A549 (cell line): ENCODE measurements at regions not wholly inside any gene's neighbourhood (a gene's known extent, or its start where the extent isn't known, plus 50 kb on each side); places are given as distances from the start of the nearest gene placed in this dataset.
A peak's percentile ranks its signal among the peaks of the same experiment; 100 is the strongest.

Source experiments
- ATAC-seq, 2 experiments: fragments of 200-7000 bp in 1 of 2; fragments of >200 bp in 1 of 2; cut with Nextera tagmentation in 1 of 2; cut with Tn5 transposase in 1 of 2; 3 replicates each; pipeline versions ENCODE4 v1.8.0 to v1.9.1; 2018 to 2020; ENCODE audit warnings: mild to moderate bottlenecking in 1 of 2, moderate library complexity in 1 of 2
- CTCF ChIA-PET: fragments of 300-600 bp; sonication (Branson Sonifier 250); formaldehyde crosslinking; extraction: SDS; loops from one replicate; lab custom pipeline; 2021; ENCODE audit warnings: antibody characterized with exemption, inconsistent platforms; lab: Yijun Ruan, JAX
- POLR2A ChIA-PET: fragments of 350-600 bp; formaldehyde crosslinking; extraction: SDS; loops from one replicate; lab custom pipeline; 2021; ENCODE audit warnings: antibody characterized with exemption, inconsistent platforms; lab: Yijun Ruan, JAX
- DNase-seq, 2 experiments: peaks; one replicate each; pipeline versions ENCODE4 v3.0.0 to v3.0.0-alpha.2; 2011 to 2016; ENCODE audit warnings: low read depth in 1 of 2, low spot score in 1 of 2
- FAIRE-seq: peaks from 2 replicates; lab custom pipeline; 2011; peaks lifted over from hg19 to GRCh38; lab: Jason Lieb, UNC
- H3K27ac ChIP-seq, 2 experiments: fragments of >200 bp; sonication (Bioruptor Twin); formaldehyde crosslinking; 3 replicates each; pipeline ENCODE4 v1.5.1; 2016 to 2017
- H3K4me1 ChIP-seq: fragments of >200 bp; sonication (Bioruptor Twin); formaldehyde crosslinking; 3 replicates; pipeline ENCODE4 v1.6.1; 2016
- H3K4me2 ChIP-seq: fragments of >200 bp; sonication (Bioruptor Twin); formaldehyde crosslinking; 3 replicates; pipeline ENCODE4 v1.6.1; 2016
- H3K4me3 ChIP-seq: fragments of >200 bp; sonication (Bioruptor Twin); formaldehyde crosslinking; 3 replicates; pipeline ENCODE4 v1.5.1; 2016
- H3K9me3 ChIP-seq: fragments of >200 bp; sonication (Bioruptor Twin); formaldehyde crosslinking; 3 replicates; pipeline ENCODE4 v1.6.1; 2016
- CEBPB ChIP-seq, 2 experiments: fragments of >200 bp in 1 of 2; sonication (Bioruptor Twin) in 1 of 2; formaldehyde crosslinking in 1 of 2; IDR thresholded peaks; 2 replicates each; pipeline ENCODE4 v1.6.1; 2012 to 2016
- CHD2 ChIP-seq: fragments of 150-350 bp; IDR thresholded peaks from 2 replicates; pipeline ENCODE4 v1.6.1; 2014; ENCODE audit warnings: low read length; ENCODE audit not compliant: partially characterized antibody
- FOSB ChIP-seq: fragments of 250-450 bp; sonication (Bioruptor Pico); IDR thresholded peaks from 2 replicates; pipeline ENCODE4 v1.5.0; 2020; ENCODE audit warnings: mild to moderate bottlenecking, moderate library complexity
- FOSL2 ChIP-seq, 2 experiments: fragments of 450-650 bp in 1 of 2; fragments of >200 bp in 1 of 2; sonication (Bioruptor Twin) in 1 of 2; formaldehyde crosslinking; IDR thresholded peaks; 2 replicates each; pipeline versions ENCODE4 v1.5.0 to v1.6.1; 2016 to 2020; ENCODE audit warnings: mild to moderate bottlenecking in 1 of 2, moderate library complexity in 1 of 2
- HDAC2 ChIP-seq: fragments of 200-600 bp; sonication (generic); IDR thresholded peaks from 2 replicates; pipeline ENCODE4 v1.6.1; 2016
- HOXA7 ChIP-seq: fragments of 250-450 bp; sonication (Bioruptor Pico); IDR thresholded peaks from 2 replicates; pipeline ENCODE4 v1.5.0; 2020; ENCODE audit warnings: mild to moderate bottlenecking, moderate library complexity
- HOXB5 ChIP-seq: fragments of 250-450 bp; sonication (Bioruptor Pico); IDR thresholded peaks from 2 replicates; pipeline ENCODE4 v1.5.0; 2020; ENCODE audit warnings: mild to moderate bottlenecking, moderate library complexity
- JUN ChIP-seq, 2 experiments: fragments of >200 bp; sonication (Bioruptor Twin); formaldehyde crosslinking; IDR thresholded peaks; 2 replicates in 1 of 2; 3 replicates in 1 of 2; pipeline ENCODE4 v1.6.1; 2016 to 2017
- JUNB ChIP-seq: fragments of >200 bp; sonication (Bioruptor Twin); formaldehyde crosslinking; IDR thresholded peaks from 2 replicates; pipeline ENCODE4 v1.6.1; 2016
- KDM1A ChIP-seq: fragments of 200-600 bp; sonication (generic); IDR thresholded peaks from 2 replicates; pipeline ENCODE4 v1.6.1; 2016; ENCODE audit warnings: low read depth, mild to moderate bottlenecking
- MAFK ChIP-seq: fragments of 450-650 bp; IDR thresholded peaks from 2 replicates; pipeline ENCODE4 v1.6.1; 2014; ENCODE audit not compliant: partially characterized antibody
- NFE2L2 ChIP-seq: fragments of 150-350 bp; conservative IDR thresholded peaks from 2 replicates; pipeline ENCODE4 v1.6.1; 2014; ENCODE audit warnings: low read length
- POLR2A ChIP-seq: IDR thresholded peaks from 2 replicates; pipeline ENCODE4 v1.6.1; 2012; ENCODE audit warnings: mild to moderate bottlenecking, low read length
- POLR2AphosphoS2 ChIP-seq: conservative IDR thresholded peaks from 2 replicates; pipeline ENCODE4 v1.6.1; 2012; ENCODE audit warnings: low read length, improper control_type of control experiment, inconsistent platforms
- RAD21 ChIP-seq, 2 experiments: fragments of >200 bp in 1 of 2; sonication (Bioruptor Twin) in 1 of 2; formaldehyde crosslinking in 1 of 2; IDR thresholded peaks in 1 of 2; conservative IDR thresholded peaks in 1 of 2; 2 replicates in 1 of 2; 3 replicates in 1 of 2; pipeline ENCODE4 v1.6.1; 2012 to 2018; ENCODE audit warnings: inconsistent platforms in 1 of 2
- RARB ChIP-seq: fragments of 250-450 bp; sonication (Bioruptor Pico); IDR thresholded peaks from 2 replicates; pipeline ENCODE4 v1.8.0; 2021; ENCODE audit warnings: mild to moderate bottlenecking, moderate library complexity
- RCOR1 ChIP-seq: fragments of 150-350 bp; IDR thresholded peaks from 2 replicates; pipeline ENCODE4 v1.6.1; 2014; ENCODE audit warnings: antibody characterized with exemption, low read length, low read depth
- RNF2 ChIP-seq: fragments of 200-600 bp; sonication (generic); IDR thresholded peaks from 2 replicates; pipeline ENCODE4 v1.6.1; 2016; ENCODE audit warnings: low read depth, mild to moderate bottlenecking, antibody characterized with exemption, moderate library complexity, borderline replicate concordance
- SMC3 ChIP-seq: fragments of >200 bp; sonication (Bioruptor Twin); formaldehyde crosslinking; IDR thresholded peaks from 3 replicates; pipeline ENCODE4 v1.6.1; 2018; ENCODE audit warnings: inconsistent platforms
- SREBF2 ChIP-seq: fragments of 450-650 bp; IDR thresholded peaks from 2 replicates; pipeline ENCODE4 v1.6.1; 2014; ENCODE audit warnings: mild to moderate bottlenecking, moderate library complexity
- ZC3H11A ChIP-seq: fragments of 450-650 bp; IDR thresholded peaks from 2 replicates; pipeline ENCODE4 v1.6.1; 2014; ENCODE audit warnings: antibody characterized with exemption, mild to moderate bottlenecking
- ZFP36 ChIP-seq: fragments of 450-650 bp; IDR thresholded peaks from 2 replicates; pipeline ENCODE4 v1.6.1; 2014; ENCODE audit warnings: borderline replicate concordance; ENCODE audit not compliant: partially characterized antibody
- WGBS: methylation state at CpG from one replicate; pipeline ENCODE4 v1.1.6; 2017; ENCODE audit errors: missing lambda C conversion rate; 5-methylcytosine and 5-hydroxymethylcytosine counted together
- TF ChIP-seq, protein P1 (sequence below): IDR thresholded peaks from 2 replicates; pipeline ENCODE4 v1.6.1; 2012
- TF ChIP-seq, protein P2 (sequence below): IDR thresholded peaks from 2 replicates; pipeline ENCODE4 v1.6.1; 2012
- TF ChIP-seq, protein P3 (sequence below): fragments of 250-450 bp; sonication (Bioruptor Pico); IDR thresholded peaks from 2 replicates; pipeline ENCODE4 v1.5.0; 2020; ENCODE audit warnings: low read depth, mild to moderate bottlenecking, moderate library complexity

DNA sequence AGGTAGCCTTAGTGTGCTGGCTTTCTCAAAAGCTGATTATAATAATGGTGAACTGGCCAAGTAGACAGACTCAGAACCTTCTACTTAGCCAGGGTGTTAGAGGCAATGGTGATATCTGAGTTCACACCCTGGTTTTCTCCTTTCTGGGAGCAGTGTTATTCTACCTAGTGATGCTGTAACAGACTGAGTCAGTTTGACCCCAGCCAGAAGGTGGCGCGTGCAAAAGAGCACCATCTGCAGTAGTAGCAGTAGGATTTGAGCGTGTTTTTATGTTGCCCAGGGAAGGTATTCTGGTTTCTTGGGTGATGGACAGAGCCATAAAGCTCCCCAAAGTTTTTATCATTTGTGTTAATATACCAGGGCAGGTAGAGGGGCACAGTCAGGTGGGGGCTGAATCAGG, 143.8 kb upstream of the CPXCR1 start:
- no peak for TF ChIP-seq HDAC2
- TF ChIP-seq ZC3H11A: no peak
- no peak for TF ChIP-seq POLR2A
- no peak for TF ChIP-seq NFE2L2
- TF ChIP-seq POLR2AphosphoS2: no peak
- TF ChIP-seq RAD21 (conservative IDR thresholded peaks at IDR 0.05 in 1 of 2, IDR thresholded peaks at IDR 0.05 in 1 of 2): no peak
- no peak for TF ChIP-seq HOXB5
- TF ChIP-seq ZFP36: no peak
- TF ChIP-seq, protein P1, sequence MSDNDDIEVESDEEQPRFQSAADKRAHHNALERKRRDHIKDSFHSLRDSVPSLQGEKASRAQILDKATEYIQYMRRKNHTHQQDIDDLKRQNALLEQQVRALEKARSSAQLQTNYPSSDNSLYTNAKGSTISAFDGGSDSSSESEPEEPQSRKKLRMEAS: no peak
- TF ChIP-seq JUNB: no peak
- TF ChIP-seq, protein P2, sequence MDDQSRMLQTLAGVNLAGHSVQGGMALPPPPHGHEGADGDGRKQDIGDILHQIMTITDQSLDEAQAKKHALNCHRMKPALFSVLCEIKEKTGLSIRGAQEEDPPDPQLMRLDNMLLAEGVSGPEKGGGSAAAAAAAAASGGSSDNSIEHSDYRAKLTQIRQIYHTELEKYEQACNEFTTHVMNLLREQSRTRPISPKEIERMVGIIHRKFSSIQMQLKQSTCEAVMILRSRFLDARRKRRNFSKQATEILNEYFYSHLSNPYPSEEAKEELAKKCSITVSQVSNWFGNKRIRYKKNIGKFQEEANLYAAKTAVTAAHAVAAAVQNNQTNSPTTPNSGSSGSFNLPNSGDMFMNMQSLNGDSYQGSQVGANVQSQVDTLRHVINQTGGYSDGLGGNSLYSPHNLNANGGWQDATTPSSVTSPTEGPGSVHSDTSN: no peak
- TF ChIP-seq, protein P3, sequence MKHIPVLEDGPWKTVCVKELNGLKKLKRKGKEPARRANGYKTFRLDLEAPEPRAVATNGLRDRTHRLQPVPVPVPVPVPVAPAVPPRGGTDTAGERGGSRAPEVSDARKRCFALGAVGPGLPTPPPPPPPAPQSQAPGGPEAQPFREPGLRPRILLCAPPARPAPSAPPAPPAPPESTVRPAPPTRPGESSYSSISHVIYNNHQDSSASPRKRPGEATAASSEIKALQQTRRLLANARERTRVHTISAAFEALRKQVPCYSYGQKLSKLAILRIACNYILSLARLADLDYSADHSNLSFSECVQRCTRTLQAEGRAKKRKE (CRISPR knock-in tag): no peak
- TF ChIP-seq RARB (CRISPR knock-in tag): no peak
- TF ChIP-seq FOSB (CRISPR knock-in tag): no peak
- no peak for TF ChIP-seq JUN (IDR thresholded peaks at IDR 0.05)
- TF ChIP-seq, all 56 proteins: peak for 0
- no peak for DNase-seq
- Histone ChIP-seq H3K9me3 (no peaks in the 10 kb centered on the region), H3K4me2 (no peak overlapping the region), H3K27ac (no peak overlapping the region), H3K4me3 (no peak overlapping the region), H3K4me1 (no peaks in the 10 kb centered on the region)
- WGBS: 25% methylated on average over 3 of the region's 3 CpGs
- FAIRE-seq: no peak
- ChIA-PET POLR2A (no interaction called here), CTCF (no interaction called here)
- no peak for ATAC-seq

DNA sequence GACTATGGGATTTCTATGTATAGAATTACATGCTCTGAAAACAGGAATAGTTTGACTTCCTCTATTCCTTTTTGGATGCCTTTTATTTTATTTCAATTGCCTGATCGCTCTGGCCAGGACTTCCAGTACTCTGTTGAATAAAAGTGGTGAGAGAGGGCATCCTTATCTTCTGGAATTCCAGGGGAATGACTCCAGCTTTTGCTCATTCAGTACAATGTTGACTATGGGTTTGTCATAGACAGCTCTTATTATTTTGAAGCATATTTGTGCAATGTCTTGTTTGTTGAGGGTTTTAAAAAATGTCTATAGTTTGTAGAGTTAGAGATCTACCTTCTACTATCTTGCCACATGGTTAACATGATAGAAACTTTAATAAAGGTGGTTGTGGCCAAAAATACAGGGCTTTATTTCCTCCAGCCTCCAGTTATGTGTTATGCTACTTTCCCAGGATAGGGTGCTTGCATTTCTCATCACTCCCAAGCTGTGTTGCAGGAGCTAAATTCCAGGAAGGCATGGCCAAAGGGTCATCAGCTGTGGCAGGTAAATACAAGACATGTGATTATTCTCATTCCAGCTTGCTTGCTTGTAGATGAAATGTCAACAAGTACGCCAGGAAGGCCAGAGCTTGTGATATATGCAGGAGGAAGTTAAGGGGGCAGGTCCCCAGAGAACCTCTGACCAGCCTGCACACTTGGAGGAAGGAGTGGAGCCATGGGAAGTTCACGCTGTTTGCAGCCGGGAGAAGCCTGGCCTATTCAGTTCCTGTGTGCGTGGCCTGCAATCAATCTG, 142.4 kb upstream of the CPXCR1 start:
- TF ChIP-seq HOXA7 (CRISPR knock-in tag) (no peak), FOSL2 (IDR thresholded peaks at IDR 0.05) (no peak), FOSL2 (CRISPR knock-in tag; IDR thresholded peaks at IDR 0.05) (peak; percentile 7; the same call in 1 of the 2 replicates), FOSB (CRISPR knock-in tag) (no peak), RARB (CRISPR knock-in tag) (no peak), CHD2 (no peak), CEBPB (IDR thresholded peaks at IDR 0.05) (no peak), RNF2 (no peak), MAFK (no peak)
- no peak for FAIRE-seq
- Histone ChIP-seq H3K9me3 (no peaks in the 10 kb centered on the region), H3K4me1 (no peaks in the 10 kb centered on the region), H3K4me3 (no peak overlapping the region), H3K27ac (no peak overlapping the region), H3K4me2 (no peak overlapping the region)
- DNase-seq: peak in 1 of 2 experiments; percentile 32
- ChIA-PET CTCF (no interaction called here), POLR2A (no interaction called here)
- 14% methylated on average over 5 of the region's 5 CpGs for WGBS
- no peak; a peak in 1 of 6 replicates for ATAC-seq

DNA sequence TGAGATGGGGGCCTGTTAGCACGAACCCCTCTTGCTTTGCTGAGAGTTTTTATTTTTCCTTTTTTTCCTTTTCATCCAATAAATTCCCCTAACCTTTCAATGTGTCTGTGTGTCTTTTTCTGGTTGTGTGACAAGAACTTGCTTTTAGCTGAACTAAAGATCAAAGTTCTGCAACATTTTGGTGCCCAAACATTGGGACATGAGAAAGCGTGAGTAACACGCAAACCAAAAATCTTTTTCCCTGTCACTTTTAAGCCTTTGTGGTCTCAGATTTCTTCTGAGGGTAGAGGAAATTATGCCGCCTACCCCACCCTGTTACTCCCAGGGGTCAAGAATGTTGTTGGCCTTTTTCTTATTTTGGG, 141.8 kb upstream of the CPXCR1 start:
- DNase-seq: no peak
- Histone ChIP-seq H3K4me1 (no peaks in the 10 kb centered on the region), H3K4me3 (no peak overlapping the region), H3K9me3 (no peaks in the 10 kb centered on the region), H3K27ac (no peak overlapping the region), H3K4me2 (no peak overlapping the region)
- FAIRE-seq: no peak
- ATAC-seq: no peak
- TF ChIP-seq SREBF2: no peak
- TF ChIP-seq RCOR1: no peak
- no peak for TF ChIP-seq KDM1A
- no peak for TF ChIP-seq SMC3
- CTCF ChIA-PET: no interaction called here
- 57% methylated on average over 4 of the region's 4 CpGs for WGBS
- POLR2A ChIA-PET: no interaction called here
